ENCODE measurements at regions not wholly inside any gene's neighbourhood (a gene's known extent, or its start where the extent isn't known, plus 50 kb on each side); places are given as distances from the start of the nearest gene placed in this dataset.

- Histone ChIP-seq H3K27me3 (replicated peaks; ENCODE audit: insufficient read depth, low read depth, low read length, poor library complexity) (no peaks in the 10 kb centered on the region), H3K27ac (ENCODE audit: low read depth, low read length, poor library complexity, severe bottlenecking) (no peak overlapping the region), H3K9me3 (ENCODE audit: low read depth, low read length, poor library complexity, severe bottlenecking) (no peaks in the 10 kb centered on the region), H3K4me1 (ENCODE audit: insufficient read depth, low read length, poor library complexity, severe bottlenecking) (no peaks in the 10 kb centered on the region), H3K4me3 (ENCODE audit: low read depth, low read length, poor library complexity, severe bottlenecking) (no peak overlapping the region), H3K36me3 (ENCODE audit: insufficient read depth, low read length, poor library complexity, severe bottlenecking) (no peaks in the 10 kb centered on the region)
- BruUV-seq (replicated peaks) = no TSS peak
- POLR2A ChIA-PET (ENCODE audit: low non-redundant PET) = no interaction called here
- intact Hi-C loops (cut with micrococcal nuclease; ENCODE audit: unreplicated experiment) = no loop called here
- no peak for TF ChIP-seq CTCF (conservative IDR thresholded peaks at IDR 0.05; ENCODE audit: low read depth, low read length)
- no peak for TF ChIP-seq EZH2 (IDR thresholded peaks at IDR 0.05; ENCODE audit: borderline replicate concordance, low read depth, low read length, poor library complexity, severe bottlenecking)
- CTCF ChIA-PET = no interaction called here
- DNase-seq (ENCODE audit: low spot score) = no peak
Measured at GRCh38 chr10:61119573-61119972, 175.6 kb upstream of the RHOBTB1 start.

- TF ChIP-seq CTCF (conservative IDR thresholded peaks at IDR 0.05; ENCODE audit: low read depth, low read length) (no peak), EZH2 (IDR thresholded peaks at IDR 0.05; ENCODE audit: borderline replicate concordance, low read depth, low read length, poor library complexity, severe bottlenecking) (no peak)
- POLR2A ChIA-PET (ENCODE audit: low non-redundant PET) = no interaction called here
- H3K4me3 ChIP-seq (ENCODE audit: low read depth, low read length, poor library complexity, severe bottlenecking) = no peak overlapping the region
- no TSS peak for BruUV-seq (replicated peaks)
- no peaks in the 10 kb centered on the region for H3K4me1 ChIP-seq (ENCODE audit: insufficient read depth, low read length, poor library complexity, severe bottlenecking)
- no peaks in the 10 kb centered on the region for H3K27me3 ChIP-seq (replicated peaks; ENCODE audit: insufficient read depth, low read depth, low read length, poor library complexity)
- no peaks in the 10 kb centered on the region for H3K9me3 ChIP-seq (ENCODE audit: low read depth, low read length, poor library complexity, severe bottlenecking)
- H3K36me3 ChIP-seq (ENCODE audit: insufficient read depth, low read length, poor library complexity, severe bottlenecking) = no peaks in the 10 kb centered on the region
- intact Hi-C loops (cut with micrococcal nuclease; ENCODE audit: unreplicated experiment) = no loop called here
- CTCF ChIA-PET = no interaction called here
- no peak overlapping the region for H3K27ac ChIP-seq (ENCODE audit: low read depth, low read length, poor library complexity, severe bottlenecking)
- DNase-seq (ENCODE audit: low spot score) = no peak
Measured at GRCh38 chr10:61115897-61116296, 171.9 kb upstream of the RHOBTB1 start.

- ChIA-PET POLR2A (ENCODE audit: low non-redundant PET) (no interaction called here), CTCF (no interaction called here)
- Histone ChIP-seq H3K4me1 (ENCODE audit: insufficient read depth, low read length, poor library complexity, severe bottlenecking) (no peaks in the 10 kb centered on the region), H3K27ac (ENCODE audit: low read depth, low read length, poor library complexity, severe bottlenecking) (no peak overlapping the region), H3K36me3 (ENCODE audit: insufficient read depth, low read length, poor library complexity, severe bottlenecking) (no peaks in the 10 kb centered on the region), H3K9me3 (ENCODE audit: low read depth, low read length, poor library complexity, severe bottlenecking) (no peaks in the 10 kb centered on the region), H3K4me3 (ENCODE audit: low read depth, low read length, poor library complexity, severe bottlenecking) (no peak overlapping the region), H3K27me3 (replicated peaks; ENCODE audit: insufficient read depth, low read depth, low read length, poor library complexity) (no peaks in the 10 kb centered on the region)
- no TSS peak for BruUV-seq (replicated peaks)
- TF ChIP-seq EZH2 (IDR thresholded peaks at IDR 0.05; ENCODE audit: borderline replicate concordance, low read depth, low read length, poor library complexity, severe bottlenecking) = no peak
- TF ChIP-seq CTCF (conservative IDR thresholded peaks at IDR 0.05; ENCODE audit: low read depth, low read length) = no peak
- intact Hi-C loops (cut with micrococcal nuclease; ENCODE audit: unreplicated experiment) = no loop called here
- DNase-seq (ENCODE audit: low spot score) = no peak
Measured at GRCh38 chr10:61112771-61113170, 168.8 kb upstream of the RHOBTB1 start.
